CD4-positive, alpha-beta T cell treated with Interleukin-6 at 100 ng/mL for 8 hours (primary cell): ENCODE measurements at regions not wholly inside any gene's neighbourhood (a gene's known extent, or its start where the extent isn't known, plus 50 kb on each side); places are given as distances from the start of the nearest gene placed in this dataset.
"Not testable (repeated sequence)": the region's sequence is repeated elsewhere in the genome, so short reads cannot be mapped to it uniquely, and the experiment has no call there.

Experiments
- DNase-seq: peaks from one replicate; pipeline ENCODE4 v3.0.0-alpha.2; 2020; ENCODE audit warnings: mixed read lengths, low spot score

DNA sequence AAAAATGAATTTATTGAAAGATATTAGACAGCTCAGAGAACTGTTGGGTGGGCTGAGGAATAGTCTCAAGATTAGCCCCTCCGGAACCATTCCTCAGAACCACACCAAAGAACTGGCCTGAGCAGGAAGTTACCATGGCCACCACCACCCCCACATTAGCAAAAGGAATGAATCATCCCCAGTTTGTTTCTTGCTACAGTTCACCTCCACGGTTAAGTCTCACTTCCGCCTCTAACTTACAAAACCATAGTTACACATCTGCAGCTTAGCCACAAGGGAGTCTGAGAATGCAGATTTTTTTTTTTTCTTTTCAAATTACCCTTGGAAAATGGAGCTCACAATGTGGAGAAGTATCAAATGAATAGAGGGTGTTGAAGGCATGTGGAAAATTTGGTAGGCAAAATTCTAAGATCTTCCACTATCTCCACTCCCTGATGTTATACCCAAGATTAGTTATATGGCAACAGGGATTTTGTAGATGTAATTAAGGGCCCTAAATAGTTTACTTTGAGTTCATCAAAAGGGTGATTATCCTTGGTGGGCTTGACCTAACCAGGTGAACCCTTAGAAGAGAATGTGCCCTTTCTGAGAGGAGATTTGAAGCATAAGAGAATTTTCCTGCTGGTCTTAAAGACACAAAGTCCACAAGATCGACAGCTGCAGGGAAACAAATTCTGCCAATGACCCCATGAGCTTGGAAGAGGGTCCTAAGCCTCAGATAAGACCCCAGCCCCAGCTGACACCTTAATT lies 129.8 kb upstream of the KRR1 start:
- peak; percentile 42 for DNase-seq

DNA sequence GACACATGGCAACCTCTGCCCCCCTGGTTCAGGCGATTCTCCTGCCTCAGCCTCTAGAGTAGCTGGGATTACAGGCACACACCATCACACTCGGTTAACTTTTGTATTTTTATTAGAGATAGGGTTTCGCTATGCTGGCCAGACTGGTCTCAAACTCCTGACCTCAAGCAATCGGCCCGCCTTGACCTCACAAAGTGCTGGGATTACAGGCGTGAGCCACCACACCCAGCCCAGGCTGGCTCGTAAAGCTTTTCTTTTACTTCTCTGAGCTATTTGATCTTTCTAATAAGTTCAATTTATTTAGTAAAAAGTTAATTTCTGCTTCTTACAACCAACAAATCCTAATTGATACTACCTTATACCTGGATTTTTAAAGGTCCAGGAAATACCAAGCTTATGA lies 127.4 kb upstream of the KRR1 start:
- DNase-seq = no peak

DNA sequence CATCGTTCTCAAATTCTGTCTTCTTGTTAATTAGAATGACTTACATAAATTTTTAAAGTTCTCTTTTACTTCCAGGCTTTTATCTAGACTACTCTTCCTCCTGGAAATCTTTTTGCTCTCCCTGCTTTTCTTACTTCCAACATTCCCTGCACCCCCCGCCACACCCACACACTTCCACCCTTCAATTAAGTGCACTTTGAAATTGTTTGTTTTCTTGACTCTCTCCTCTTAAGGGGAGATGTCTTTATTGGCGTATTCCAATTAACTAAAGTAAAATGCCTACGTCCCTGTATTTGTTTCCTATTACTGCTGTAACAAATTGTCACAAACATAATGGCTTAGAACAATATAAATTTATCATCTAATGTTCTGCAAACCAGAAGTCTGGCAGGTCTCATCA lies 125.2 kb upstream of the KRR1 start:
- no peak for DNase-seq

DNA sequence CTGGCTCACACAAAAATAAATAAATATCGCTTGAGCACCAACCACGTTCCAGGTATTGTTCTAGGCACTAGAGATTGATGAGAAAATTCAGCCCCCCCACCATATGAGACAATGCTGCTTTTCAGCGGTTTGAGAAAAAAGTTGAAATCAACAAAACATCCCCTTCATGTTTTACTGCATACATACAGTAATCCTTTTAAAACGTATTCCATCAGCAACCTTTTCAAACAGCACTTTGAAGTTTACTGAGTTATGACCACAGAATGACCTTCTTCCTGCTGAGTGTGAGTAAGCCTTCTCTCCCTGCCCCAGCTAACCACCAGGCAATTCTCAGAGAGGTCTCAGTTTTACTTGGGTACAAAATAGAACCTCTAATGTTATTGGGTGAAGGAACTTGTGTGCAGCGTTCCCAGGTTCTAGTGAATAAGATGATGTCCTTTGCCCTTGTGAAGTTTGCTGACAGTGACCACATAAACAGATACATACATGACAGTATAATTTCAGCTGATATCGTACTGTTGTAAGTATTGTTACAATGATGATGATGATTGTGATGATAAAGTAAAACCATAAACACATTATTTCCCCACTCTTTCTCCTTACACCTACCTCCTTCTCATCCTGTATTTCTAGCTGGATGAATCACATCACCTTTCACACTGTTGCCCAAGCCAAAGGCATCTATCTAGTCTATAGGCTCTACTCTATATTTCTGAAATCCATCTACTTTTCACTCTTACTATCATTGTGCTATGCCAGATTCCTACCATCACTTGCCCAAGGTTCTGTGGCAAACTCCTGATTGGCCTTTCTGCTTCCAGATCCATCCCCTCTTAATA lies 124.4 kb upstream of the KRR1 start:
- DNase-seq = no peak

DNA sequence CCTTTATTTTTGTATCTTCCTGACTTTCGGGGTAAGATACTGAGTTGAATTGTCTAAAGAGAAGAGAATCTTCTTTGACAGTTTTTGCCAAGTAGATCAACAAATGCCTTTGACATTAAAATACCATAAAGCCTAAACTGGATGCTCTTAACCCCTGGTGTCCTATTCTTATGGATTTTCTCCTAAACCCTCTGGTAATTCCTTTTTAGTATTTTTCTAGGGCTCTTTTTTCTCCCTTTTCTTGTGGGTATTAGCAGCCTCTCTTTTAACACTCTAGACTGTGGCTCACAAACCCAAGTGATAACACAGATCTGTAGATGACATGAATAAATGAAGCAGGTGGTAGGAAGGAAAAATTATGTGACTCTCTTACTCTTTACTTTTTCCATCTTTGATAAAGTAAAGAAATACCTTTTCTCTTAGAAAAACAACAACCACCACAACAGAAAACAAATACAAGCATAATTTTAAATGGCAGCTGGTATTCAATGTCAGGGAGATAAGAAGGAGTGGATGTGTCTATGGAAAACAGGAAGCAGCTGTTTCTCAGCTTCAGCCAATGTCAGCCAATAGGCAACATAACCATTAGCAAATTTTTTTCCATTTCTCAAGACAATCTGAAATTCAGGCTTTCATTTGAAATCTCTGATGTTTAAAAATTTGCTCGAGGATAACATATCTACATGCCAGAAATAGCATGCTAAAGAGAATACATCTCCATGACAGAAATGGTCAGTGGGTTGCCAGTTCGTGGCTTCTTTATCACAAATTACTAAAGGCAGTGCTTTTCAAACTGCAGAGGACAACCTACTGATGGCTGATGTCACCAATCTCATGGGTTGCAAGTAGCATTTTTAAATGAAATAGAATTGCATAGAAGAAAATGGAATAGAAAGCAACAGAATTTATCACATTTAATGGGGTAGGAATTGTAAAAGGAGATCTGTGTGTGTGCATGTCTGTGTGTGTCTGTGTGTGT lies 123.1 kb upstream of the KRR1 start:
- DNase-seq = no peak

DNA sequence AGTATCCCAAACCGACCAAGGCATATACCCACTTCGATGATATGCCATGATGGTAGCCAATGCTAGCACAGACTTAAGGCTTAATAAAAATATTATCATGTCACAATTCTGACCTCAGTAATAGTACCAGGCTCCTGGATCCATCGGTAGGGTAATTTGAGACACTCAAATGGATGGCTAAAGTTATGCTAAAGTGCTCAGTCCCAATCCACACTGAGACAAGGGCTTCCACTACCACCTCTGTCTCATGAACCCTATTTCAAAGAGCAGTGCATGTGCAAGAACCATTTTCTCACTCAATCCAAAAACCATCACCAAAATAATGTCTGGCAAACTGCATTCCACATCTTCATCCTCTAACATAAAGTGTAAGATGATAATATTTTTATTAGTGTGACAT lies 122.4 kb upstream of the KRR1 start:
- no peak for DNase-seq

DNA sequence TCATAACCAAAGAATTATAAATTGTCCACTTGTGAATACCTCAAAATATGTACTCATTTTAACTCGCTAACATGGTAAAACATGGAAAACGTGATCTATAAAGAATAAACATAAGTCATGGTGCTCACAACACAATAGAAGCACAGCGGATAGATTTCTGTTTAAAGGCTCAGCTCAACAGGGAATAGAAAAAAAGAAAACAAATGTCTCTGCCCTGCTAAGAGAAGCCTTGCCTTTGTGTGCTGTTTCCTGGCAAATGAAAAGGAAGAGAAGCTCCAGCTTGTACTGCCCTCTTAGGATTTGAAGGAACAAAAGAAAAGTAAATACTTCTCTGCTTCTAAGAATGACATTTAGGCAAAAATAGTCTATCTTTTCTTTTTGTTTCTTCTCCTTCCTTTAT lies 121.0 kb upstream of the KRR1 start:
- DNase-seq = no peak

DNA sequence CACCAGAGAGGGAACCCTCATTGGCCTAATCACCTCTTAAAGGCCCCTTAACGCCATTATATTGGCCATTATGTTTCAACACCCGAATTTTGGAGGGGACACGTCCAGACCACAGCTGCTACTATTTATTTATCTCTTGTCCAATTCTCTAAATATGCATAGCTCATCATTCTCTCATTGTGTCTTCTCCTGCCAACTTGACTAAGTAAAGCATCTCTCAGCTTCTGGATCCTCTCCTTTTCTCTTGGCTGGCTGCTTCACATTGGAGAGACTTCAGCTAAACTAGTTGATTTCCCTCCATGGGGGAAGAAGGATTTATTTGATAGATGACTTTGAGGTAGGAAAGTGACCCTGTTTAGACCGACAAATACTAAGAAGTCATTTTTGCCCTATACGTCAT lies 120.4 kb upstream of the KRR1 start:
- DNase-seq = no peak

DNA sequence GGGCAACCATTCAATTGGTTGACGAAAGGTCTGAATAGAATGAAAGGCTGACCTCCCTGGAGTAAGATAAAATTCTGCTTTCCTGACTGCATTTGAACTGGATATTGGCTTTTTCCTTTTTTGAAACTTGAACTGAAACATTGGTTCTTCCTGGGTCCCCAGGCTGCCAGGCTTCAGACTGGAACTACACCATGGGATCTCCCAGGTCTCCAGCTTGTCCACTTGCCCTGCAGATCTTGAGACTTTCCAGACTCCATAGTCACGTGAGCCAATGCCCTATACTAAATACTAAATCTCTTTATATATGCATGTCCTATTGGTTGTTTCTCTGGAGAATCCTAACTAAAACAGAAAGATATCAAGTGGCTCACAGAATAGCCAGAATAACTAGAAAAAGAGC lies 118.7 kb upstream of the KRR1 start:
- DNase-seq = no peak

DNA sequence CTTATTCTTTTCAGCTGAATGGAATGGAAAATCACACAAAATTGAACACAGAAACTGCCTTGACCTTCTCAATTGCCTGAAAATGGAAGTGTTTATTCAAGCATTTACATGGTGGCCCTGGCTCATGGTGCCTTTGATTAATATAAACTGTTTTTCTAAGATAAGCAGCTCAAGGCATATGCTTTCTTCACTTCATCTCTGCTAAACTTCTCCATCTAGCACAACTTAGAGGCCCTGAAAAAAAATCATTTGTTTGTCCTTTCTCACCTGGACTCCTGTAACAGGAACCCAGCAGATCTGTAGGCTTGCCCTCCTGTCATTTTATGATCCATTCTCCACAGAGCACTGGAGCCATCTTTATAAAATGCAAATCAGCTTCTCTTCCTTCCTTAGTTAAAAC lies 117.5 kb upstream of the KRR1 start:
- no peak for DNase-seq

DNA sequence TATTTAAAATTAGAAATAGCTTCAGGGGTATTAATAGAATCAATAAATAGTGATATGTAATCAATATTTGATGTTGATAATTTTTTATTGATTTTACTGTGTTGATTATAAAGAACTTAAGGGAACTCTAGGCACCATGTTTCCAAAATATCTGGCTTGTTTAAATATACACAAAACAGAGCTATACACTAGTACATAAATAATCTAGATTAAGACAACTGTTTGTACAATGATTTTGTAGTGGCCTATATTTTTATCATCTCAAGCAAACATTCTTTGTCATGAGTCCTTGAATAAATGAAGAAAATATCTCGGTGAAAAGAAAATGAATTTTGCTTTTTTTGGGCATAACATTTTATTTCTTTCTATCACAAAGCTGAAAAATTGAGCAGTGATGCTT lies 117.1 kb upstream of the KRR1 start:
- no peak for DNase-seq

DNA sequence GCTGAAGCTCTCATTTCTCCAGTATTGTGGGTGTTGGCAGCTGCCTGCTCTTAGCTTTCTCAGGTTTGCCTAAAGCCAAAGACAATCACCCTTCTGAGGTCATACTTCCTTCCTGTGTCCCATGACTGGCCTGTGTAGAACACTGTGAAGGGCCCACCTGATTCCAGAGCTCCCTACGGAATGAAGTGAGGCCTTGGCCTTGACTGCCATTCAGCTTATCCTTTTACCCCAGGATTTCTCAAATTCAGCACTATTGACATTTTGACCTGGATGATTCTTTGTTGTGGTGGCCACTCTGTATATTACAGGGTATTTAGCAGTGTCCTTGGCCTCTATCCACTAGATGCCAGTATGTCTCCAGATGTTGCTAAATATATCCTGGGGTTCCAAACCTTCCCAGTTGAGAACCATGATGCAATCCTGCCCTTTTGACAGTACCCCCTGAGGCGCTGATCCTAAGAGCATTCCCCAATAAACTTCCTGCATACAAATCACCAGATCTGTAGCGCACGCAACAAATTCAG lies 112.3 kb upstream of the KRR1 start:
- no peak for DNase-seq

DNA sequence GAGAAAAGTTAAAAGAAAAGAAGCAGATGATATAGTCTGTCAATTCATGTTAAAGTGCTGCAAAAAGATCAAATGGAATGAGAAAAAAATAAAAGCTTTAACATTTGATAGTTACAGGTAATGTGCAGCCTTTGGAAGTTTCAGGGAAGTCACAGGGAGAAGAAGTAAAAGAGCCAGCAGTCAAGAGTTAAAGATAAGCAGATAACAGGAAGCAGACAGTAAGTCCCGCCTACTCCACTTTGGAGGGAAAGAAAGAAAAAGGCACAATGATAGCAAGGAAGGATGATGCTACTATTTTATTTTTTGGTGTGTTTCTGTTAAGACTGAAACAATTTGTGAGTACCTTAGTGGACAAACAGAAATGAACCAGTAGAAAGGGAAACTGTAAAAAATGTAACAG lies 111.1 kb upstream of the KRR1 start:
- no peak for DNase-seq

DNA sequence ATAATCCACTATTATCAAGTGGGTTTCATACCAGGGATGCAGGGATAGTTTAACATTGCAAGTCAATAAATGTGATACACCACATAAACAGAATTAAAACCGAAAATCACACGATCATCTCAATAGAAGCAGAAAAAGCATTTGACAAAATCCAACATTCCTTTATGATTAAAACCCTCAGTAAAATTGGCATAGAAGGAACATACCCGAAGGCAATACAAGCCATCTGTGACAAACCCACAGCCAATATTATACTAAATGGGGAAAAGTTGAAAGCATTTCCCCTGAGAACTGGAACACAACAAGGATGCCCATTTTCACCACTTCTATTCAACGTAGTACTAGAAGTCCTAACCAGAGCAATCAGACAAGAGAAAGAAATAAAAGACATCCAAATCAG lies 103.0 kb upstream of the KRR1 start:
- not testable (repeated sequence) for DNase-seq

DNA sequence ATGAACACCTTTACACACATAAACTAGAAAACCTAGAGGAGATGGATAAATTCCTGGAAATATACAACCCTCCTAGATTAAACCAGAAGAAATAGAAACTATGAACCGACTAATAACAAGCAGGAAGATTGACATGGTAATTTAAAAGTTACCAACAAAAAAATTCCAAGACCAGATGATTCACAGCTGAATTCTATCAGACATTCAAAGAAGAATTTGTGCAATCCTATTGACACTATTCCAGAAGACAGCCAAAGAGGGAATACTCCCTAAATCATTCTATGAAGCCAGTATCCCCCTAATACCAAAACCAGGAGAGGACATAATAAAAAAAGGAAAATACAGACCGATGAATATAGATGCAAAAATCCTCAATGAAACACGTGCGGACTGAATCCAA lies 102.6 kb upstream of the KRR1 start:
- DNase-seq = no peak

DNA sequence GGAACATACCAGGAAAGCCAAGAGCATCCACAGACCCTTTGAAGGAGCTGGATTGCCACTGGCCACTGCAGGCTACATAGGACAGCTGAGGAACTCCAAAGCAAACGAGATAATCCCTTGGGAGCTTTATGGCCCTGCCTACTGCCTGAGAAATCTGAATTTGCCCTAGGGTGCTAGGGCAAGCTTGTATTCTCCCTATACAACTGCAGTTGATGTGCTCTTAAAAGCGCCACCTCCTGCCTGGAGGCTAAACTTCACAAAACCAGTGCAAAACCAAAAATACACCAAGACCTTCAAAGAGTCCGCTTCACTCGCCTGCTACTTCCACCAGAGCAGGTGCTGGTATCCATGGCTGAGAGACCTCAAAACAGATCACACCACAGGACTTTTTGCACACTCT lies 99.6 kb upstream of the KRR1 start:
- DNase-seq = no peak

DNA sequence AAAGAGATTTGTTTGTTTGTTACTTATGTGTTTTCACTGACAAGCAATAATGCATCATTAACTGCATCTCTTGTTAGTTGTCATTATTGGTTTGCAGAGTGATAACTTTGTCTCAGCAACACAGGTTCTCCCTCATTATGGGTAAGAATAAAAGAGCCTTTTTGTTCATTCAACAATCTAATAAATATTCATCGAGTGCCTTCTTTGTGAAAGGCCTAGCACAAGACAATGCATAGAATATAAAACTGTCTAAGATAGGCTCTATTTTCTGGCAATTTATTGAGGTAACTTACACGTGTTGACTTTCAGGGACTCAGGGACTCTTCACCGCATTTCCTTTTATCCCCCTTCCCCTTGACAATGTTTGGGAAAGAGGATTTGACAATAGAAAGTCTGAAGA lies 95.5 kb upstream of the KRR1 start:
- DNase-seq = no peak

DNA sequence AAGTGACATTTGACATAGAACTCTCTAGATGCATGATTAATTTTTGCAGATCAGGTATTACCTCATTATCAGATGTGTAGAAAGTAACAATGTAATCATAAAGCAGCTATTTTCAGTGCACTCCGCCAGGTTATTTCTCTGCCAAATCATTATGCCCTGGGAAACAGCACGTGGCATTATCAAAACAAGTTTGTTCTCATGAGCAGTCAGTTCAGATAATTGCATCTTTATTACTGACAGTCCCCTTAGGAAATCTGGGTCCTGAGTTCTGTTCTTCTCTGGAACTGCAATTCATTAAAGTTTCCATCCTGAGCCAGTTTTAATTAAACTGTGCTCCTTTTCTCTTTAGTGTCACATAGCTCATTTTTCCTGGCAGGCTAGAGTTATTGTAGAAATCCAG lies 94.7 kb upstream of the KRR1 start:
- DNase-seq = no peak

DNA sequence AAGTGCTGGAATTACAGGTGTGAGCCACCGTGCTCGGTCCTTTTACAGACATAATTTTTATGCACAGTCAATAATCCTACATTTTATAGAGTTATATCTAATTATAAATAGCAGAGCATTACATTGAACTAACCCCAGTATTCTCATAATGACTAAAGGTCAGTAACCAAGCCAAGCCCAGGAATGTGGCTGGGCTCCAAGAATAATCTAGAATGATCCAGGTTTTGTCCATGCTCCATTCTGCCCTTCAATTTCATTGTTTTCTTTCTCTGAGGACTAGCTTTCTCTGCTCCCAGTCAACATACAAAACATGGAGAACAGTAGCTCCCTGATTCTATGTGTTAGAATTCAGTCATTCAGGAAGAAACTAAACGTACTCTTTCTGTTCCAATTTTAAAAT lies 92.1 kb upstream of the KRR1 start:
- DNase-seq = no peak

DNA sequence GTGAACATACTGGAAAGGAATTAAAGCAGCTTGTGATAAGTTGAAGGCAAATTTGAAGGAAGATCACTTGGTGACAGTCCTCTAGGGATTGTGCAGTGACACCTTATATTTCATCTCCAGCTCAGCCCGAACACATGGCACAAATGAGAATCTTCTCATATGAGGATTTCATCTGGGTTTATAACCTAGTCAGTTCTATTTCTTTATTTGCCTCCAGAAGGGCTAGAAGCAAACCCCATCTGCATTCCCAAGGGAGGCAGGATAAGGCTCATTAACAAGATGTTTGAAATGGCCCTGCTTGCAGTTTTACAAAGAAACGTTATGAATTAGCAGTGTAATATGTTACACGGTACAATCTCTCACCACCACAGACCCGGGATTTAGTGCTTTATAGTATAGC lies 90.7 kb upstream of the KRR1 start:
- no peak for DNase-seq

DNA sequence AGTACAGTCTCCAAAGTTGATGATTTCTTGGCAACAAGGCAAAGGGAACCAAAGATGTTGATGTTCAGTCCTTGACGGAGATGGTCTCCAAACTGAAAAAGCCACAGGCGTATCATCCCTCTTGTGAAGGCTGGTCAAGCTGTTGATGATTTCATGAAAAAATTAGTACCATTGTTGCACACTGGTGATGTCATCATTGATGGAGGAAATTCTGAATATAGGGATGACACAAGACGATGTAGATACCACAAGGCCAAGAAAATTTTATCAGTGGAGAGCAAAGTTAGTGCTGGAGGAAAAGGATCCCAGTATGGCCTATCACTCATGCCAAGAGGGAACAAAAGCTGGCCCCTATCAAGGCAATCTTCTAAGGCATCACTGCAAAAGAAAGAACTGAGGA lies 88.7 kb upstream of the KRR1 start:
- no peak for DNase-seq

DNA sequence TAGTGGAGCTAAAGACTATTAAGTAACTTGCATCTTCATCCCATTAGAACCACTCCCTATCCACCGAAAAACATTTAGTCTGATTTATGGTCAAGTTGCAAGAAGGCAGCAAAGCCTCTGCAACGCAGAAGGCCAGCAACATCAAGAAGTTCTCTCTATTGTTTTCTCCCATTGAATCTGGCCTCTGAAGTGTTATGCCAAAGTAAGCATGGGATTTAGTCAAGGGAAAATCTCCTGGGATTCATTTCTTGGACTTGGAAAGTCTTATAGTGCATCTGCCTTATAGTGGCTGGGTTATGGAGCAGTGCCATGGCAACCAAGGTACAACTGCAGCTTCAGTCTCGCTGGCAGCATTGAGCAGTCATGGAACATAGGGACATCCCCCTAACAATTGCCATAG lies 87.7 kb upstream of the KRR1 start:
- no peak for DNase-seq
